GM19025 (cell line): ENCODE measurements at regions not wholly inside any gene's neighbourhood (a gene's known extent, or its start where the extent isn't known, plus 50 kb on each side); places are given as distances from the start of the nearest gene placed in this dataset.
"Not testable (repeated sequence)": the region's sequence is repeated elsewhere in the genome, so short reads cannot be mapped to it uniquely, and the experiment has no call there.

Experiments used
- ATAC-seq: cut with Tn5 transposase; IDR thresholded peaks from one replicate; pipeline ENCODE4 v1.9.1; 2021; ENCODE audit warnings: mild to moderate bottlenecking, low read depth, moderate library complexity; ENCODE audit not compliant: unreplicated experiment

- no peak for ATAC-seq
Observed at GRCh38 chr11:23611726-23612125, 751.5 kb upstream of the CCDC179 start.

DNA sequence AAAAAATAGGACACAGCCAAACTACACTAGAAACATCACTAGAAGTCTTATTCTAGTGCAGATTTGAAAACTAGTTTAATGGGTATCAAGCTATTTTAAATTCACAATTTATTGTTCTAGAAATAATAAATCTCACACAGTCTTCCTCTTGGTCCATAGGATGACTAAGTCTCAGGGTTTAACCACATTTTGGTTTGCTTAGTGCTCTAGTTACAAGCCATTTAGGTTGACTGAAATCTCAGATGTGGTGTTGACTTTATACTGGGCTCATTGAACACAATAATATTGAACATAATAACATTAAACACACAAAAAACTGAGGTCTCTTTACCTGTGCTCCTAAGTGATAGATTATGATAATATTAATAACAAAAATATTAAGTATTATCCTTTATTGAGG lies 760.3 kb upstream of the CCDC179 start:
- ATAC-seq: no peak

DNA sequence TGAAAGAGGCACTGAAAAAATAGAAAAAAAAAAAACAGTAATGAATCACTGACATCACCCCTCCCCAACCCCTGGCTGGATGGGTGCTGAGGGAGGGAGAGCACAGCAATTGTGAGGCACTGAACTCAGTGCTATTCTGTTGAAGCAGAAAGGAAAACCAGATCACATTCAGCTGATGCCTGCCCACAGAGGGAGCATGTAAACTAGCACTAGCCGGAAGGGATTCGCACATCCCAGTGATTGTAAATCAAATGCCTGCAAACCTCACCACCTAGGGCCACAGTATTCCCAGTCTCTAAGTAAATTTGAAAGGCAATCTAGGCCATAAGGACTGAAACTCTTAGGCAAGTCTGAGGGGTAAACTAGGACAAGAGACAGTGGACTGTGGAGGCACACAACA lies 772.0 kb upstream of the CCDC179 start:
- no peak for ATAC-seq

GRCh38 chr11:23644443-23644842 lies 784.2 kb upstream of the CCDC179 start:
- no peak for ATAC-seq

- not testable (repeated sequence) for ATAC-seq
Observed at GRCh38 chr11:23652336-23652735, 792.1 kb upstream of the CCDC179 start.

GRCh38 chr11:23653071-23653675 lies 792.9 kb upstream of the CCDC179 start:
- ATAC-seq: no peak

- no peak for ATAC-seq
Observed at GRCh38 chr11:23668324-23668723, 808.0 kb upstream of the CCDC179 start.

- ATAC-seq: no peak
Observed at GRCh38 chr11:23673366-23673765, 813.1 kb upstream of the CCDC179 start.

DNA sequence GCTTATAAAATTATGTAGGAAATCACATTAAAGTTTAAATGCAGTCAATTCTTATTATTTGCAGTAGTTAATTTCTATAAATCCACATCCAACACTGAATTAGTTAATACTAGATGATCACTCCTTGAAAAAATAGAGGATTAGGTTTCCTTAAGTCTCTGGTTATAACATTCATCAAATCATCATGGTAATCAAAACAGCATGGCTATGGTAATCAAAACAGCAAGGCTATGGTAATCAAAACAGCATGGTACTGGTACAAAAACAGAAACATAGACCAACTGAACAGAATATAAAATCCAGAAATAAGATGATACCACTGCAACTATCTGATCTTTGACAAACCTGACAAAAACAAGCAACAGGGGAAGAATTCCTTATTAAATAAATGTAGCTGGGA lies 814.6 kb upstream of the CCDC179 start:
- ATAC-seq: no peak

DNA sequence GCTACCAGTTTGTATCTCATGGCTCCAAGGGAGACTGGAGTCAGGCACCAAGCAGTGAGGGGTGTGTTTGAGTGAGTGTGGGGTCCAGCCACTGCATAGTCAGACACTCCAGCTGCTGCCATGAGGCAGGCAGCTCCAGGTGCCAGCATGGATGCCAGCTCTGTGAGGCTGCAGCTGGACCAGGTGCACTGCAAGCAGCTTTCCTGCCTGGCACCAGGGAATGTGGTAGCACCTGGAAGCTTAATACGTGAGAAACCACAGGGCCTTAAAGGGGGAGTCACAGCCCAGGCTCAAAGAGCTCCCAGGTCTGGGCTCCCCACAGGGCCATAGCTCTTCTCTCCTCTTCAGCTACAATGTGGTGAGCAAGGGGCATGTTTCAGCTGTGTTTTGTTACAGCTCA lies 817.8 kb upstream of the LUZP2 start:
- ATAC-seq: no peak

GRCh38 chr11:23679981-23680380 lies 816.9 kb upstream of the LUZP2 start:
- ATAC-seq: no peak

- ATAC-seq: no peak
Observed at GRCh38 chr11:23680488-23681230, 816.2 kb upstream of the LUZP2 start.

- ATAC-seq: no peak
Observed at GRCh38 chr11:23684701-23685100, 812.2 kb upstream of the LUZP2 start.

GRCh38 chr11:23687991-23688390 lies 808.9 kb upstream of the LUZP2 start:
- no peak for ATAC-seq

- no peak for ATAC-seq
Observed at GRCh38 chr11:23688411-23688810, 808.4 kb upstream of the LUZP2 start.

DNA sequence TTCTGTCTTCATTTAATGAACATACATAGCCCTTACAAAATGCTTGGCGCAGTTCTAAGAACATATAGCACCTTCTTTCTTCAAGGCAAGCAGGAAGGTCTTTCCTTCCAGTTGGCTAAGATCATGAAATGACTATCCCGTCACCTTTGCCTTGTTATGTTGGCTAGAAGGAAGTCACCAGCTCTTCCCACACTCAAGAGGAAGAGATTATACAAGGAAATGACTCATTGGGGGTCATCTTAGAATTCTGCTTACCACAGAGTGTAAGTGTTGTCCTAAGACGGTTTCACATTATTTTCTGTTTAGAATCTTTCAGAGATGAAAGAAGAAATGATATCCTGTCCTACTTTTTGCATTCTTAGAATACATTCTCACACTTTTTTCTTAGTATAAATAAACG lies 808.0 kb upstream of the LUZP2 start:
- ATAC-seq: no peak

- no peak for ATAC-seq
Observed at GRCh38 chr11:23696688-23697415, 800.0 kb upstream of the LUZP2 start.

- no peak for ATAC-seq
Observed at GRCh38 chr11:23704183-23704582, 792.7 kb upstream of the LUZP2 start.

GRCh38 chr11:23711981-23712380 lies 784.9 kb upstream of the LUZP2 start:
- ATAC-seq: no peak

DNA sequence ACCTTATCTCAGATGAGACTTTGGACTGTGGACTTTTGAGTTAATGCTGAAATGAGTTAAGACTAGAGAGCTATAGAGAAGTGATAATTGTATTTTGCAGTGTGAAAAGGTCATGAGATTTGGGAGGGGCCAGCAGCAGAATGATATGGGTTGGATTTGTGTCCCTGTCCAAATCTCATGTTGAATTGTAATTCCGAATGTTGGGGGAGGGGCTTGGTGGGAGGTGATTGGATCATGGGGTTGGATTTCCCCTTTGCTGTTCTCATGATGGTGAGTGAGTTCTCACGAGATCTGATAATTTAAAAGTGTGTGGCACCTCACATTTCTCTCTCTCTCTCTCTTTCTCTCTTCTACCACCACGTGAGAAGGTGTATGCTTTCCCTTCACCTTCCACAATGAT lies 777.8 kb upstream of the LUZP2 start:
- ATAC-seq: no peak

GRCh38 chr11:23723861-23724260 lies 773.0 kb upstream of the LUZP2 start:
- no peak for ATAC-seq

GRCh38 chr11:23725752-23726151 lies 771.1 kb upstream of the LUZP2 start:
- no peak for ATAC-seq
